Retinal pigment epithelial cell (primary cell): ENCODE measurements at regions not wholly inside any gene's neighbourhood (a gene's known extent, or its start where the extent isn't known, plus 50 kb on each side); places are given as distances from the start of the nearest gene placed in this dataset.

Source experiments
- DNase-seq: peaks from one replicate; pipeline ENCODE4 v3.0.0-alpha.2; 2010; ENCODE audit warnings: low read depth
- H3K4me3 ChIP-seq: 2 replicates; pipeline ENCODE4 v1.5.1; 2011; ENCODE audit warnings: mild to moderate bottlenecking, low read length, control low read depth, moderate library complexity
- TF ChIP-seq, protein P1 (sequence below): conservative IDR thresholded peaks from 2 replicates; pipeline ENCODE4 v1.5.1; 2011; ENCODE audit warnings: low read depth, low read length, control low read depth, inconsistent platforms

DNA sequence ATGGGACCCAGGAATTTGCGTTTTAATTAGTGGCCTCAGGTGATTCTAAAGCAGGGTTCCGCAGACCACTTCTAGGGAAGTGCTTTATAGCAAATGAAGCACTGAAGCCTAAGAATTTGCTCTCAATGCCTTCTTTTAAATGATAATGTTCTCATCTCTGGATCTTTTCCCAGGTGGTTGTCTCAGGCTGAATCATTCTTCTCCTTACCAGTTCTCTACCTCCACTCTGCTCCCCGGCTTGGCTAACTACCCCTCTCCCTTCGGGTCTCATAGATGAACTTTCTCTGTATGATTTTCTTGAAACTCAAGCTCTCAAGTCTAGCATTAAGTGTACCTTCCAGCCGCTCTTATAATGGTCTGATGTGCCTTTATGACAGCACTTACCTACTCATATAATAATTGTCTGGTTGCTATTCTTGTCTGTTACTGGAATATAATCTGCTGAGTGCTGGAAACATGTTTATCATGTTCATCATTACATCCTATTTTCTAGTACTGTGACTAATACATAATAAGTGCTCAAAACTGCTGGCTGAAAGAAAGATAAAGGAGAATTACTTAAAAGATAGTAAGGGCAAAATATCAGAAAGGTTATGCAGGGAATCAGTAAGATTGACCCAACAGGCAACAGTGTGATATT lies 195.9 kb upstream of the SESN3 start:
- H3K4me3 ChIP-seq, result no peak overlapping the region
- no peak for DNase-seq
- TF ChIP-seq, protein P1, sequence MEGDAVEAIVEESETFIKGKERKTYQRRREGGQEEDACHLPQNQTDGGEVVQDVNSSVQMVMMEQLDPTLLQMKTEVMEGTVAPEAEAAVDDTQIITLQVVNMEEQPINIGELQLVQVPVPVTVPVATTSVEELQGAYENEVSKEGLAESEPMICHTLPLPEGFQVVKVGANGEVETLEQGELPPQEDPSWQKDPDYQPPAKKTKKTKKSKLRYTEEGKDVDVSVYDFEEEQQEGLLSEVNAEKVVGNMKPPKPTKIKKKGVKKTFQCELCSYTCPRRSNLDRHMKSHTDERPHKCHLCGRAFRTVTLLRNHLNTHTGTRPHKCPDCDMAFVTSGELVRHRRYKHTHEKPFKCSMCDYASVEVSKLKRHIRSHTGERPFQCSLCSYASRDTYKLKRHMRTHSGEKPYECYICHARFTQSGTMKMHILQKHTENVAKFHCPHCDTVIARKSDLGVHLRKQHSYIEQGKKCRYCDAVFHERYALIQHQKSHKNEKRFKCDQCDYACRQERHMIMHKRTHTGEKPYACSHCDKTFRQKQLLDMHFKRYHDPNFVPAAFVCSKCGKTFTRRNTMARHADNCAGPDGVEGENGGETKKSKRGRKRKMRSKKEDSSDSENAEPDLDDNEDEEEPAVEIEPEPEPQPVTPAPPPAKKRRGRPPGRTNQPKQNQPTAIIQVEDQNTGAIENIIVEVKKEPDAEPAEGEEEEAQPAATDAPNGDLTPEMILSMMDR, result no peak

DNA sequence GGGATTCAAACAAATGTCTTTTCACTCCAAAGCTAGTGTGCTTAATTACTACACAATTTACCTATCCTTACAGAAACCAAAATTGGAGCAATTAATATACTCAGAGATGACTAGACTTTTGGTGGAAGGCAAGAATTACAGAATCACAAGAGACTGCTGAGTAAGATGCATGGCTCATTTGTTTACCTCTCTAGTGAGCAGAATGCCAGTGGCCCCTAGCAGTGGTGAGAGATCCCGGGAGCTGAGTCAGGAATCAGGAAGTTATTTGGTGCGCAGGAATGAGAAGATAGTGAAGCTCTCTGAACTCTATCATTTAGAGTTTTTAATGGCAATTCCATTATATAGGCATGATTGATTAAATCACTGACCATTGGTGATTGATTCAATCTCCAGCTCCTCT lies 188.9 kb upstream of the SESN3 start:
- TF ChIP-seq, protein P1, result no peak
- DNase-seq, result no peak
- no peak overlapping the region for H3K4me3 ChIP-seq

DNA sequence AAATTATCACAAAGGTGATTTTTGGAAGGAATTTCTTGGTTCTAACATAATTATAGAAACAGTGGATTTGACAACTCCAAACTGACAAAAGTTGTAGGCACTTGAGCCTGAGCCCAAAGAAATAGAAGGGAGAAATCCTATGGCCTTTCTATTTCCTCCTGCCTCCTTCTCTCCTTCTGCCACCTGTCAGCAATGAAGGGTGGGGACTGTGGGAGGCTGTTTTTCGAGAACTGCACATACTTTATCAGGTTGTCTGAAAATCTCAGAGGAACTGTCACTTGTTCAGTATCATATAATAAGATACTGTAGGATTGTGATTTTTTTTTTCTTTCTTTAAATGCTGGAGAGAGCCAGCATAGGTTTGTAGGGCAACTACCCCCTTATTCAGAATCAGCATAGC lies 187.9 kb upstream of the SESN3 start:
- TF ChIP-seq, protein P1, result no peak
- no peak for DNase-seq
- no peak overlapping the region for H3K4me3 ChIP-seq

DNA sequence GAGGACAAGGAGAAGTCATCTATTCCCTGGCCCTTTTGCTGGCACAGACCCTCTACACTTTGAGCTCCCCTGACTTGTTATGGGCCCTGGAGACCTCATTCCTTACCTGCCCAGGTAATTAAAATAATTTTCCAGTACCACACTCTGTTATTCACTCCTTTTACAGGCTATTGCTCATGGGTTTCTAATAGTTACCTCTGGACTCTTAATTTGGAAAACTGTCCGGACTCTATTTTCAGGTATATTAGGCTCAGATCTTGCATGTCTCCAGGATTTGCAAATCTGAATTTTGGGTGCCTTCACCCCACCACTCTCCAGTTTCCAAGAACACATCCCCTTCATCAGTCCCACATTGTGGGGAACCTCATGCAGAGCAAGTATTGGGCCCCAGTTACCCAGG lies 186.8 kb upstream of the SESN3 start:
- TF ChIP-seq, protein P1, result no peak
- H3K4me3 ChIP-seq, result no peak overlapping the region
- DNase-seq, result no peak

DNA sequence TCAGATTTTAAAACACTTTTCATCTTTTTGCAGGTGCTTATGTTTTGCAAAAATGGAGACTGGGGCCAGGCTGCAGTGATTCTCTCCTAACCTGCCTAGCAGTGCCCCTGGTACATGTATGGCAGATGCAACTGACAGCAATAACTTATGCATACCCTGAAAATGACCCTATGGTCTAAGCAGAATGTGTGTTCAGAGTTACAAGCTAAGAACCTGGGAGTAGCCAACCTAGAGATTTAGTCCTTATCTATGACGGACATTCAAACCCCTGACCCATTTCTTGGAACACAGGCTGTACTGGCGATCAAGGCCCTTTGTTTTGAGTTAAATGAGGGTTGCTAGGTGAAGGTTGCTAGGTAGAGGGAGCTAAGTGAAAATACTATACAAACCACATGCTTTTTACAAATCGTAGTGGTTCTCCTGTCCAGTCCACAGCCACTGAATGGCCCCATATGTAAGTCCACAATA lies 184.9 kb upstream of the SESN3 start:
- DNase-seq, result no peak
- TF ChIP-seq, protein P1, result no peak
- no peak overlapping the region for H3K4me3 ChIP-seq

DNA sequence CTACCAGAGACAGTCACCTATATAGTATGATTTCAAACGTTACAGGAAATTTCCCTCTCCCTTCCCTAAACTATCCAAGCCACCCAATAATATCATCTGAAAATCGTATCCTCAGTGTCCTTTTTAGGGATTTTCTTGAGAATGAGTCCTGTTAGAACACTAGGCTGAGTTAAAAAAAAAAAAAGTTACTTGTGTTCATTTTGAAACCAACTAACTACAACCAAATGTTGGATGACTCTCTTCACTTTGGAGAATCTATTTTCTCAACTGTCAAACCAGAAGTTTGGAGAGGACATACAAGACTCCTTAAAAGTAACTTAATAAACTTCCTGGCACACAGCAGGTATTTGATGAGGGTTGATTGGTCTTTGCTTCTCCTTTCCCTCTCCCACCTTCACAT lies 183.2 kb upstream of the SESN3 start:
- no peak overlapping the region for H3K4me3 ChIP-seq
- TF ChIP-seq, protein P1, result no peak
- DNase-seq, result no peak

DNA sequence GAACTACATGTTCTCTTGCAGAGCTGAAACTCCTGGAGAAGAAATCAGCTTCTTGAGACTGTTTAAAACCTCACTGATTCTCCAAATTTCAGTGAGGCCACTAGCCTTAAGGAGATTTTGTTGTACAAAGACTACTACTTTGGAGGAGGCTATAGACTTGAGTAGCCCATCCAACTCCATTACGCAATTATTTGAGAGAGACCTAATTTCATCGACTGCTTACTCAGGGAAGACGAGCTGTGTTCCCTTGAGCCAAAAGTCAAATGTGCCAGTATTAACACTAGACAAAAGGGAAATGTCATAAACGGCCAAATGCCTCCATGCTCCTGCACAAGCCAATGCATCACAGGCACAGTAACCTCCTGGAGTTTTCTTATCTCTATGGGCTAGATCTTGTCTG lies 182.8 kb upstream of the SESN3 start:
- TF ChIP-seq, protein P1, result no peak
- H3K4me3 ChIP-seq, result no peak overlapping the region
- DNase-seq, result no peak
